Motor neuron (in vitro differentiated cells): ENCODE measurements at regions not wholly inside any gene's neighbourhood (a gene's known extent, or its start where the extent isn't known, plus 50 kb on each side); places are given as distances from the start of the nearest gene placed in this dataset.

ENCODE experiments used
- ATAC-seq, 8 experiments: fragments of 200-7000 bp; cut with Tn5 transposase; replicated peaks in 6 of 8; 2 replicates each; pipeline ENCODE4 v1.8.0; 2021; ENCODE audit warnings: mild to moderate bottlenecking in 8 of 8, moderate library complexity in 8 of 8
- H3K27ac ChIP-seq, 2 donors: fragments of 250-450 bp; sonication (Bioruptor Pico); 2 replicates each; pipeline ENCODE4 v1.9.0; 2021; ENCODE audit warnings: antibody characterized with exemption in 2 of 2, mild to moderate bottlenecking in 2 of 2, moderate library complexity in 1 of 2
- H3K4me1 ChIP-seq, 2 donors: fragments of 250-450 bp; sonication (Bioruptor Pico); replicated peaks in 1 of 2; 2 replicates each; pipeline ENCODE4 v1.6.1; 2021; ENCODE audit warnings: antibody characterized with exemption in 2 of 2, mild to moderate bottlenecking in 2 of 2, moderate library complexity in 1 of 2
- H3K4me3 ChIP-seq, 5 donors: fragments of 250-450 bp; sonication (Bioruptor Pico); 2 replicates each; pipeline ENCODE4 v1.9.0; 2021; ENCODE audit warnings: antibody characterized with exemption in 5 of 5, mild to moderate bottlenecking in 5 of 5, moderate library complexity in 4 of 5
- WGBS, 10 experiments: fragments of 450-650 bp; shearing (Covaris generic); methylation state at CpG; one replicate each; pipeline ENCODE4 v1.0.0; 2022; 5-methylcytosine and 5-hydroxymethylcytosine counted together
- in situ Hi-C, 9 experiments: fragments of 400-800 bp; cut with MboI; loops; one replicate each; pipeline ENCODE4 v1.15.0; 2021; ENCODE audit warnings: low sequenced_read_pairs in 9 of 9, low pct_unique_long_range_greater_than_20kb in 2 of 9; ENCODE audit not compliant: unreplicated experiment in 9 of 9

GRCh38 chr18:34624551-34624950 lies 85.5 kb upstream of the DTNA start:
- no peak overlapping the region for H3K27ac ChIP-seq
- ATAC-seq = no peak
- in situ Hi-C loops = no loop called here
- H3K4me3 ChIP-seq = no peak overlapping the region
- H3K4me1 ChIP-seq = no peaks in the 10 kb centered on the region
- 0 to 86% (median 61%) methylated on average over 2 to 3 of the region's 3 CpGs; no CpG with 5 or more reads in 3 of the 10 experiments for WGBS, 10 experiments

GRCh38 chr18:34626404-34627136 lies 83.5 kb upstream of the DTNA start:
- peaks cover 0 to 4% of the 10 kb centered on the region in 2 donors for H3K4me1 ChIP-seq
- WGBS, 10 experiments = 75 to 100% (median 100%) methylated on average over 1 to 2 of the region's 2 CpGs; no CpG with 5 or more reads in 3 of the 10 experiments
- in situ Hi-C loops = loop anchor here in 1 of 9 experiments (25.0 kb wide), 1 partner anchor 264 kb away; no protein-coding TSS in a partner anchor
- H3K27ac ChIP-seq = no peak overlapping the region
- ATAC-seq = no peak
- H3K4me3 ChIP-seq = no peak overlapping the region

- ATAC-seq = no peak
- no peak overlapping the region for H3K4me3 ChIP-seq
- 50 to 100% (median 80%) methylated on average over 1 to 2 of the region's 2 CpGs; no CpG with 5 or more reads in 2 of the 10 experiments for WGBS, 10 experiments
- in situ Hi-C loops = loop anchor here in 1 of 9 experiments (25.0 kb wide), 1 partner anchor 265 kb away; no protein-coding TSS in a partner anchor
- H3K4me1 ChIP-seq = peaks cover 0 to 4% of the 10 kb centered on the region in 2 donors
- H3K27ac ChIP-seq = no peak overlapping the region
Observed at GRCh38 chr18:34627137-34627920, 82.8 kb upstream of the DTNA start.

- H3K27ac ChIP-seq = no peak overlapping the region
- peak in 1 of 8 experiments; percentile 46 for ATAC-seq
- no peak overlapping the region for H3K4me3 ChIP-seq
- in situ Hi-C loops = loop anchor here in 1 of 9 experiments (25.0 kb wide), 1 partner anchor 269 kb away; no protein-coding TSS in a partner anchor
- peaks cover 0 to 4% of the 10 kb centered on the region in 2 donors for H3K4me1 ChIP-seq
- 64 to 100% (median 93%) methylated on average over 2 to 4 of the region's 4 CpGs for whole genome bisulfite sequencing, 10 experiments
Observed at GRCh38 chr18:34631093-34631966, 78.8 kb upstream of the DTNA start.

- no peak for ATAC-seq
- Histone ChIP-seq H3K27ac (no peak overlapping the region), H3K4me1 (peaks cover 0 to 4% of the 10 kb centered on the region in 2 donors), H3K4me3 (no peak overlapping the region)
- 29 to 100% (median 74%) methylated on average over 1 to 3 of the region's 3 CpGs; no CpG with 5 or more reads in 2 of the 10 experiments for WGBS, 10 experiments
- in situ Hi-C loops = loop anchor here in 1 of 9 experiments (25.0 kb wide), 1 partner anchor 270 kb away; no protein-coding TSS in a partner anchor
Observed at GRCh38 chr18:34632321-34632720, 77.8 kb upstream of the DTNA start.

GRCh38 chr18:34633368-34633767 lies 76.7 kb upstream of the DTNA start:
- in situ Hi-C loops = loop anchor here in 1 of 9 experiments (25.0 kb wide), 1 partner anchor 271 kb away; no protein-coding TSS in a partner anchor
- no peak overlapping the region for H3K4me3 ChIP-seq
- ATAC-seq = no peak
- WGBS, 10 experiments = 9 to 100% (median 63%) methylated on average over 1 of the region's 1 CpG; no CpG with 5 or more reads in 1 of the 10 experiments
- no peak overlapping the region for H3K27ac ChIP-seq
- H3K4me1 ChIP-seq = peaks cover 0 to 4% of the 10 kb centered on the region in 2 donors

- 20 to 100% (median 79%) methylated on average over 1 to 3 of the region's 3 CpGs for WGBS, 10 experiments
- in situ Hi-C loops = loop anchor here in 1 of 9 experiments (25.0 kb wide), 1 partner anchor 275 kb away; no protein-coding TSS in a partner anchor
- H3K4me3 ChIP-seq = no peak overlapping the region
- H3K4me1 ChIP-seq = no peaks in the 10 kb centered on the region
- no peak overlapping the region for H3K27ac ChIP-seq
- no peak for ATAC-seq
Observed at GRCh38 chr18:34637094-34637801, 72.8 kb upstream of the DTNA start.

- Histone ChIP-seq H3K27ac (no peak overlapping the region), H3K4me1 (no peaks in the 10 kb centered on the region), H3K4me3 (no peak overlapping the region)
- 0 to 92% (median 89%) methylated on average over 1 of the region's 1 CpG; no CpG with 5 or more reads in 2 of the 10 experiments for WGBS, 10 experiments
- no peak for ATAC-seq
- in situ Hi-C loops = loop anchor here in 1 of 9 experiments (25.0 kb wide), 1 partner anchor 277 kb away; no protein-coding TSS in a partner anchor
Observed at GRCh38 chr18:34639687-34640086, 70.4 kb upstream of the DTNA start.

GRCh38 chr18:34640276-34640675 lies 69.8 kb upstream of the DTNA start:
- H3K4me1 ChIP-seq = no peaks in the 10 kb centered on the region
- ATAC-seq = no peak
- in situ Hi-C loops = loop anchor here in 1 of 9 experiments (25.0 kb wide), 1 partner anchor 278 kb away; no protein-coding TSS in a partner anchor
- no peak overlapping the region for H3K27ac ChIP-seq
- WGBS, 10 experiments = 0 to 89% (median 39%) methylated on average over 1 of the region's 1 CpG; no CpG with 5 or more reads in 4 of the 10 experiments
- H3K4me3 ChIP-seq = no peak overlapping the region

- peaks cover 0 to under 1% of the 10 kb centered on the region in 2 donors for H3K4me1 ChIP-seq
- H3K4me3 ChIP-seq = no peak overlapping the region
- 0 to 100% (median 48%) methylated on average over 1 to 2 of the region's 2 CpGs for whole genome bisulfite sequencing, 10 experiments
- in situ Hi-C loops = loop anchor here in 1 of 9 experiments (25.0 kb wide), 1 partner anchor 282 kb away; no protein-coding TSS in a partner anchor
- no peak overlapping the region for H3K27ac ChIP-seq
- peak in 3 of 8 experiments; percentile 93 to 95 (median 94) for ATAC-seq
Observed at GRCh38 chr18:34643989-34644388, 66.1 kb upstream of the DTNA start.

GRCh38 chr18:34647251-34647650 lies 62.8 kb upstream of the DTNA start:
- Histone ChIP-seq H3K27ac (no peak overlapping the region), H3K4me3 (no peak overlapping the region), H3K4me1 (peaks cover 0 to 6% of the 10 kb centered on the region in 2 donors)
- no peak for ATAC-seq
- 20 to 100% (median 79%) methylated on average over 1 to 3 of the region's 4 CpGs; no CpG with 5 or more reads in 4 of the 10 experiments for WGBS, 10 experiments
- in situ Hi-C loops = loop anchor here in 1 of 9 experiments (25.0 kb wide), 1 partner anchor 285 kb away; no protein-coding TSS in a partner anchor
